Activated CD4-positive, alpha-beta T cell treated with anti-CD3 and anti-CD28 coated beads for 1 hour (primary cell): ENCODE measurements at regions not wholly inside any gene's neighbourhood (a gene's known extent, or its start where the extent isn't known, plus 50 kb on each side); places are given as distances from the start of the nearest gene placed in this dataset.
"Not testable (repeated sequence)": the region's sequence is repeated elsewhere in the genome, so short reads cannot be mapped to it uniquely, and the experiment has no call there.

Experiments
- DNase-seq: peaks from one replicate; pipeline ENCODE4 v3.0.0-alpha.2; 2020

DNA sequence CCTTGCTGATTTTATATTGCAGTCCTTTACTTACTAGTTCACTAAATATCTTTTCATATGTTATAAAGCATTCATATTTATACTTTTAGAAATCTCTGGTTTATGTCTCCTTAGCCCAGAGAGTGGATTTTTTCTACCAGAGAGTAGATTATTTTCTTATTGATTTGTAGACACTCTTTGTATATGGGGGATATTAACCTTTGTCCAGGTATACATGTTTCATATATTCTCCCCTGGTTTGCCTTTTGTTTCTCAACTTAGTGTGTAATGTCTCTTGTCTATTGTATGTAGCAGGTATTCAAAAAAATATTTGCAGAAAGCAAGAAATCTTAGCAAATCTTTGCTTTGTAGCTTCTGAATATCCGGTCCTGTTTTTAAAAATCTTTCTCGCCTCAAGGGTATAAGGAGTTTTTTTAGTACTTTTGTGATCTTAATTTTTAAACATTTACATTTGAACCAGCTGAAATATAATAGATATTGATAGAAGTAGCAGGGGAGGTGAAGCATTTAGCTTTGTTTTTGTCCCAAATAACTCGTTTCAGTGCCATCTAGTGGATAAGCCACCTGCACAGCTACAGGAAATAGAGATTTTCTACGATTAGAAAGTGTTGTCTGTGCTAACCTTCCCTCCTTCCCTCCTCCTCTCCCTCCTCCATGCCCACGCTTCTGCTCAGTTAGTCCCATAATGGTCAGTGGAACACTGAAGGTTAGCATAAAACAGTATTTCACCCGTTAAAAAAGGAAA lies 97.0 kb downstream of the PHETA1 start:
- no peak for DNase-seq

DNA sequence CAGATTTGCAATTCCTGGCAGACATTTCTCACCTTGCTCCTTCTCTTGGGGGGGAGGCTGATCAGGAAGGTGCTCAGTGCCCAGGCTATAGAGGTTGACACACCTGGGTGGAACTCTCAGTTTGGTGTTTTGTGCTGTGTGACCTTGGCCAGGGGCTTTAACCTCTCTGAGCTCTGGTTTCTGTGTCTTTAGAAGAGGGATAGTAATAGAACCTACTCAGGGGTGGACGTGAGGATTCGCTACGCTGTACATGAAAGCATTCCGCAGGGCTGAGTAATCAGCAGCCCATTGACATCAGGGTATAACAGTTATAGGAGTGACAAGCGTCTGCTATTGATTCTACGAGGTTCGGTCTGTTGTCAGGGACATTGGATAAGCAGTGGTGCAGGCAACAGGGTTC lies 98.1 kb downstream of the PHETA1 start:
- no peak for DNase-seq

DNA sequence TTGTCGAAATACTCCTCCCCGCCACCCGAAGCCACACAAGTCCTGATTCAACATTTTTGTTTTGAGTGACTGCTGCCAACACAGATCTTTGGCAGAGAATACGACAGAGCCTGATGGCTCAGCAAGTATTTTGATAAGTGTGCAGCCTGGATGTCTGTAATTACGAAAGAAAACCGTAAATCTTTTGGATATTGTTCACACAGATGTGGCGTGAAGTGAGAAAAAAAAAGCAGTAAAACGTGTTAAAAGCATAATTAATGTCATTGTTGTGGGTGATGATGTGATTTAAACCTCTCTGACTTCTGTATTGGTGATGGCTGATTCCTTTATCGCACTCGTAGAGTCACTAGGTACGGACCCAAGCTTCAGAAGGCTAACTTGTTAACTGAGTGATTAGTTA lies 98.7 kb downstream of the PHETA1 start:
- no peak for DNase-seq

DNA sequence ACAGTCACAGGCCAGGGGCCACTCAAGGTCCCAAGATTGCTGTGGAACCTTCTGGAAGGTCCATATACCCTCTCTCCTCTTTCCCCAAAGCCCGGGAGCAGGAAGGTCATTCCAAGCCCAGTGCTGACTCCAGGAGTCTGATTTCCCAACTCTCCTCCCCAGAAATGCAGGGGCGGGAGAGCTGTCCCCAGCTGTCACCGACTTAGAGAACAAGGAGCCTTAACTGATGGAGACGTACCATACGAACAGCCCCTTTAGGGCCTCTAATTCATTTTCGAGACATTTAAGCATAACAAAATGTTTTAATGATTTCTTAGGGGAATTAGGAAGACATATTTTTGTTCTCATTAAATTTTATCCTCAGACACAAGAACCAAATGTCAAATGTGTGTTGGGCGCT lies 99.2 kb downstream of the PHETA1 start:
- DNase-seq = no peak

DNA sequence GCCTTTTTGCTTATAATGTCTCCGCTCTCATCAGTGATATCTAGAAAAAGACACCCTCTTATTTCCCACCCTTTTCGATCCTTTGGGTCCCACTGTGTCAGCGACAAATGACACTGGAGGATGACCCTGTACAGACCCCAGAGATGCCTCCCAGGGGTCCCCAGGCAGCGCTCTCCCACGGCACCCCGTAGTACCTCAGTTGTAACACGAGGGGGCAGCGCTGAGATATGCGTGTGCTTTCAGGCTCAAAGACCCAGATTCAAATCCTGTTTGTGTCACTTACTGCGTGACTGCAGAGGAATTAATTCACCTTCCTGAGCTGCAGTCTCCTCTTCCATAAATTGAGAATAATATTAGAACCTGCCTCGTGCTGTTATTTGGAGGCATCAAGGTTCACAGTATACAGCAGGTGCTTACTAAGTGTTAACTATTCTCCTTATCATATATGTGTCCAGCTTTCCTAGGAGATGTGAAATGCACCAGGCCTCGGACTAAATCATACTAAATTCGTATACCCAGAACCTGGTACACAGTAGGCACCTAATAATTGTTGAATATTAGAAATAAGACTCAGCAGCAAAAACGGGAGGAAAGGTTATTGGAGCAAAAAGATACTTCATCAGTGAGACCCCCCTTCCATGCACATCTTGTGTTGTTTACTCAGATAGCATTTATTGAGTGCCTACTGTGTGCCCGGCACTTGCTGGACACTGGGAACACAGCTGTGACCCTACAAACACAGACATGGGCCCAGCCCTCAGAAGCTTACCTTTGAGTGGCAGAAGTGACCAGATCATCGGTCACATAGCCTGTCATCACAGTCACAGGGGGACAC lies 99.9 kb downstream of the PHETA1 start:
- DNase-seq = no peak

DNA sequence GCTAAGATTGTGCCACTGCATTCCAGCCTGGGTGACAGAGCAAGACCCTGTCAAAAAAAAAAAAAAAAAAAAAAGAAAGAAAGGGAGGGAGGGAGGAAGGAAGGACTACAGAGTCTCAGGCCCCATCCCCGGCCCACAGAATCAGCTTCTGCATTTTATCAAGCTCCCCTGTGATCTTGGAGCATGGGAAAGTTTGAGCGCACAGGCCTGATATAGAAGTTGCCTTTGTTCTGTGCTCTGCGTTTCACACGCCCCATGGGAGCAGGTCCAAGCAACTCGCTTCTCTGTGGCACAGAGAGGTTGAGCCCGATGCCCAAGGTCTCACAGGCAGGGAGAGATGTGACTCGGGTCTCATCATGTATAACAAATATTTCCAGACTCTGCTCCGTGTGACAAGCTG lies 101.8 kb downstream of the PHETA1 start:
- no peak for DNase-seq

DNA sequence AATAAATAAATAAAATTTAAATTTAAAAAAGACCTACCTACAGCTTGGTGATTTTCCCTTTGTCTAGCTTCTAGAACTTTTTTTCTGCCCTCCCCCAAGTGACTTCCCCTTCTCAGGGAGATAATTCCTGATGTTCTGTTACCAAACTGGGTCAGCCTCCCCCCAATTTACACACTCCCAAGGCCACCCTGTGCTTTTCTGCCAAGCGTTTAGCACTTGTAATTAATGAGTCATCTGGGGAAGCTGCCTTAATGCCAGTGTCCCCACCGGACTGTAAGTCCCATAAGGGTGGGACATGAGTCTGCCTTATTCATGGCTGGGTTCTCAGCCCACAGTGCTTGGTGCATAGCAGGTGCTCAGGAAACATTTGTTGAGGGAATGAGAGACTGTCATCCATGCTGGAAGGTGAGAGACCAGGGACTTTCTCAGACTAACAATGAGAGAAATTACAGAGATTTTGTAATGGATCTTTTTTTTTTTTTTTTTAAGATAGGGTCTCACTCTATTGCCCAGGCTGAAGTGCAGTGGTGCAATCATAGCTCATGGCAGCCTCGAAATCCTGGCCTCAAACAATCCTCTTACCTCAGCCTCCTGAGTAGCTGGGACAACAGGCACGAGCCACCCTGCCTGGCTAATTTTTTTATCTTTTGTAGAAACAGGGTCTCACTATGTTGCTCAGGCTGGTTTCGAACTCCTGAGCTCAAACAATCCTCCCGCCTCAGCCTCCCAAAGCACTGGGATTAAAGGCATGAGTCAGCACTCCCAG lies 106.8 kb downstream of the PHETA1 start:
- DNase-seq = no peak

DNA sequence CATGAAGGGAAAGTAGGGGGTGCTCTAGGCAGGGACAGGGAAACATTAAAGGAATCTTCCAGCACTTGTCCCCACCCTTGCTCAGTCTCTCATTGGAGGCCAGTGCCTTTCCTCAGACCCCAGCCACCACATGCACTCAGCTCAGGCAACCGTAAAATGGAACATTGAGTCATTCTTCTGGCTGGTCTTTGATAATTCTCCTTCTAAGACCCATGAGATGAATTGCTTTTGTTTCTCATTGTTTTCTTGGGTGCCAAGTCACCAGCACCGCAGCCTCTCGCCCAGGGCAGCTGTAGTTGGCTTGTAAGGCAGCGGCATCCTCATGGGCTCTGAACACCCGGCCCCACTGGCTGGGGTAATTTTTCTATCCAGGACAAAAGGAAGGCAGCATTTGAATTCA lies 108.2 kb downstream of the PHETA1 start:
- no peak for DNase-seq

GRCh38 chr12:111259231-111259630 lies 109.7 kb downstream of the PHETA1 start:
- no peak for DNase-seq

- DNase-seq = not testable (repeated sequence)
Observed at GRCh38 chr12:111258081-111258480, 110.8 kb downstream of the PHETA1 start.

- DNase-seq = no peak
Observed at GRCh38 chr12:111257435-111257902, 111.4 kb downstream of the PHETA1 start.

DNA sequence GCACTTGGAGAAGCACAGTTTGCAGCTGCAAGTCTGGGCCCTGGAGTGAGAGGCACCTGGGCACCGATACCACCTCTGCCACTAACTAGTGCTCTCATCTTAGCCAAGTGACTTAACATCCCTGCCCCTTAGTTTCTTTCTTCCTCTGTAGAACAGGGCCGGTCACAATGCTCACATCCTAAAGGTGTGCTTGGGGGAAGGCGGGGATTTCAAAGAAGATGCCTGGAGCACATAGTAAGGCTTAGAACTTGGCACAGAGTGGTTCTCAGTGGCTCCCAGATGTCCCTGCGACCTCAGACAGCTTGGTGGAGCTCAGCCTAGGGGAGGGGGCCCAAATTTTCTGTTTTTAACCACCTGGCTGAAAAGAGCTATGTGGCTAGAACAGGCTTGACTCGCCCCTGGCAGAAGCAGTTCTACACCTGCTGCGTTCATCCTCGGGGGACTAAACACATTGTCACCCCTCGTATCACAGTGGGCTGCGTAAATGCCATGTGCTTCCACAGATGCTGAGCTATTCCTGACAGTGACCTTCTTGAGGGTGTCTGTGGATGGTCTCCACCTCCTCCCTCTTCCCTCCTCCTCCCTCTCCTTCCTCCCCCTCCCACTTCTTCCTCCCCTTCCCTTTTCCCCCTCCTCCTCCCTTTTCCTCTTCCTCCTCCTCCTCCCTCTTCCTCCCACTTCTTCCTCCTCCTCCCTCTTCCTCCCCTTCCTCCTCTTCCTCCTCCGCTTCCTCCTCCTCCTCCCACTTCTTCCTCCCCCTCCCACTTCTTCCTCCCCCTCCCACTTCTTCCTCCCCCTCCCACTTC lies 112.1 kb downstream of the PHETA1 start:
- DNase-seq = no peak

DNA sequence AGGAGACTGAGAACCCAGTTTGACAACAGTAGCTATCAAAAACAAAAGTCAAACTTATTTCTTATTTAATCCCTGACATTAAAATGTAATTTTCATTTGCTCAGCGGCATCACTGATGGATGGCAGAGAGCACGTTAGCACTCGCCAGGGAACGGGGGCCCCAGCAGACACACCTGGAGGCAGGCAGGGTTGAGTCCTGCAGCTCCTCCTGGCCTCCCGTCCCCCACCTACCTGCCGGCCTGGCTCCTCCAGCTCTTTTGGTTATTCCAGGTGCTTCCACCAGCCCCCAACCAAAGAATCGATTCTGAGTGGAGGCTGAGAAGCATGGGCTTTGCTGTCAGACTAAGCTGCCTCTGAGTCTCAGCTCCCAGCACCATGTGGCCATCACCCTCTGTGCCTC lies 113.6 kb downstream of the PHETA1 start:
- DNase-seq = no peak

- DNase-seq = no peak
Observed at GRCh38 chr12:111254106-111254505, 114.8 kb downstream of the PHETA1 start.

DNA sequence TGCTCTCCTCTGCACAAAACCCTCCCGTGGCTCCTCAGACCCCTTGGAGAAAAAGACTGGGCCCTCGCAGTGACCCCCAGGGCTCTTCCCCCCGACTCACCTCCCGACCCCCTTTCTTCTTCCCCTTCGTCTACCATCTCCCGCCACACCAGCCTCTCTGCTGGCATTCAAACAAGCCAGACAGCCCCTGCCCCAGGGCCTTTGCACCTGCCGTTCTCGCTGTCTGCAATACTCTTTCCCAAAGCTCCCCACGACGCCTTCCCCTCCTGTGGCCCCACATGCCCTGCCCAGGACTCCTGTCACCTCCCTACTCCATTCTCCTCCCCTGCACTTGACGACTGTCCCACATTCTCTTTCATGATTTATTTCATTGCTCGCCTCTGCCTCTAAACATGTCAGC lies 115.7 kb downstream of the PHETA1 start:
- DNase-seq = no peak

- no peak for DNase-seq
Observed at GRCh38 chr12:111251787-111252186, 117.1 kb downstream of the PHETA1 start.

DNA sequence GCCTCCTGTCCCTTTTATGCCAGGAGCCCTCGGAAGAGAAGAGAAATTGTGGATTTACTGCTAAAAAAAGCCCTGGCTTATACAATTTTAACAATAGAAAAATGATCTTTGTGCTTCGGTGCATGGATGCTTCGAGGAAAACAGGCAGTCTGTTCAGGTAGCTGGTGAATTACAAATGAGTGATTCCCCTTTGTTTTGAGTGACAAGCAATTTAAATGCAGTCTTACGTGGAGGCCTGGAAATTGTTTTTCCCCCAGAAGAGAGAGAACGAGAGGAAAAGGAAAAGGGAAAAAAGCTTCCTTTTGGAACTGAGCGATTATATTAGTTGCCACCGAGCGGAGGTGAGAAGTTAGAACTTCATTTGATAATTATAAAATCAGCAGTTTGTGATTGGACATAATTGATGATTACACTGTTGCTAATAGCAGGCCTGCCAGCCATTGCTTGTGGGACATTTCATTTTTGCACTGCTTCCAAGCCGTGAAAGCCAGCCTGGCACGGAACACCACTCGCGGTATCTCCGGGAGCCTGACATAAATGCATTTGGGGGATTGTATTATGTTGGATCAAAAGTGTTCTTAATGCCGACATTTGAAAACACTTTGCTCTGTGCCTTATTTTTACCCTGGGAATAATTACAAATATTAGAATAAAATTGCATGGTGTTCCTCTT lies 117.7 kb downstream of the PHETA1 start:
- no peak for DNase-seq

DNA sequence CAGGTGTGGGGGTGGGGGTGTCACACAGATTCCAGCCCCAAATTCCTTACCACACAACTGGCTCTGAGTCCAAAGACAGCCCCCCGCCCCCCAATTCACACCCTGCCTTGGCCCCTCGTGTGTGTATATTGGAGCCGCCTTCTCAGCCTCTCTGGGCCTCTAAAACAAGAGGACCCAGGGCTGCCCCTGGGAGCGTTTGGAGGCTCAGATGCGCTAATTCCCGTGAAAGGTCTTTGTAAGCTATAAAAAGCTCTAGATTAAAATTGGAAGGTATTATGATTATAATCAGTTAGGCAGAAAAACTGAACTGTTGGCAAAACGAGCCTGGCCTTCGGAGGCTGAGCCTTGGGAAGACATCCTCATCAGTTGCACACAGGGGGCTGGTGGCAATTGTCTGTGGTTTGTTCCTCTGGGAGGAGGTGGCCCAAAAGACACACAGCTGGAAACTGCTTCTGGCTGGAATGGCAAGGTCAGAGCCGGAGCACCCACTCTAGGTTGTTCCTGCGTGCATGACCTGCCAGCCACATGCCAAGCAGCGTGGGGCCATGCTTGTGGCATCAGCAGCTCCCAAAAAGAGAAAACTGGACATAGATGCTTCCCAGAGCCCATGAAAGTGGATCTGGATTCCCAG lies 118.5 kb downstream of the PHETA1 start:
- DNase-seq = no peak

- no peak for DNase-seq
Observed at GRCh38 chr12:111249757-111250156, 119.1 kb downstream of the PHETA1 start.

- DNase-seq = no peak
Observed at GRCh38 chr12:111249018-111249370, 119.9 kb downstream of the PHETA1 start.

DNA sequence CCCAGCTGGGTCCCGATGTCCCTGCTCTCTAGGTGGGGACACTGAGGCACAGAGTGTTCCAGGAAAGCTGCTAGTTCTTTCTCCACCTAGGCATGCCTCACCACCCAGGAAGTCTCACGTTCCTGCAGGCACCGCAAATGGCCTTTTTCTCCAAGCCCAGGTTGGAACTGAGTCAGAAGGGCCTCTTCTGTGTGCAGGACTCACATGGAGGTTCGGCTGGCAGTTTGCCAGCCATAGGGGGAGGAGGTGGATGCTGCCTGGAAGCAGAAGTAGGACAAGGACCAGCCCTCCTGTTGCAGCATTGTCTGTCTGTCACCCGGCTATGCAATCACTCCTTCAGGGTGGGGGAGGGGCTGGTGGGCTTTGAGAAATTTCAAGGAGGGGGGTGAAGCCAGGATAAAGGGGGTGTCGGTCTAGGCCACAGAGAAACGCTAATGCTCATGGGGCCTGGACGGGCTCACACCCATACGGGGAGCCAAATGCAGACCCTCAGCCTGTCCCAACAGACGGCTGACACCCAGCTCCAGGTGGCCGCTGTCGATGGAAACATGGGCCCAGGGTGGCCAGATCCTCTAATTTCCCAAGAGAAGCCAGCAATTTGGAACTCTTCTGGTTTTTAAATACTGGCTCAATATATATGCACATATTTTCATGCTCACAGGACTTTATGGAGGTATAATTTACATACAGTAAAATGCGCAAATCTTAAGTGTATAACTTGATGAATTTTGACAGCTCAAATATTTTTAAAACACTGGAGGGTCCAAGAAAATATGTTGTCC lies 120.5 kb downstream of the PHETA1 start:
- DNase-seq = no peak
